Stomach (tissue), 8 donors: ENCODE measurements at regions not wholly inside any gene's neighbourhood (a gene's known extent, or its start where the extent isn't known, plus 50 kb on each side); places are given as distances from the start of the nearest gene placed in this dataset.

ENCODE experiments used
- DNase-seq, 2 donors: peaks; one replicate each; pipeline versions ENCODE4 v3.0.0 to v3.0.0-alpha.2; 2013 to 2019
- H3K27ac ChIP-seq, 5 donors: fragments of 200-600 bp in 4 of 5; sonication (generic) in 4 of 5; one replicate each; pipeline ENCODE4 v1.5.1; 2013 to 2019; ENCODE audit warnings: mild to moderate bottlenecking in 1 of 5, moderate library complexity in 1 of 5
- H3K27me3 ChIP-seq, 3 donors: fragments of 200-600 bp; sonication (generic); one replicate each; pipeline ENCODE4 v1.5.1; 2017 to 2019; ENCODE audit warnings: mixed run types in 1 of 3
- H3K36me3 ChIP-seq, 4 donors: fragments of 200-600 bp; sonication (generic); 1 replicate in 3 of 4; 2 replicates in 1 of 4; pipeline ENCODE4 v1.5.1; 2016 to 2019
- H3K4me1 ChIP-seq, 4 donors: fragments of 200-600 bp; sonication (generic); one replicate each; pipeline ENCODE4 v1.5.1; 2016 to 2019
- H3K4me3 ChIP-seq, 4 donors: fragments of 200-600 bp; sonication (generic) in 3 of 4; one replicate each; pipeline ENCODE4 v1.5.1; 2016 to 2019; ENCODE audit warnings: mild to moderate bottlenecking in 1 of 4
- H3K9me3 ChIP-seq, 4 donors: fragments of 200-600 bp; sonication (generic); one replicate each; pipeline ENCODE4 v1.5.1; 2016 to 2019
- CTCF ChIP-seq, 7 experiments: fragments of 450-650 bp in 4 of 7; fragments of 200-600 bp in 3 of 7; sonication (generic) in 3 of 7; IDR thresholded peaks; one replicate each; pipeline ENCODE4 v1.5.1; 2016 to 2019; ENCODE audit warnings: antibody characterized with exemption in 7 of 7, control low read depth in 2 of 7, mild to moderate bottlenecking in 1 of 7
- EP300 ChIP-seq: sonication (generic); formaldehyde crosslinking; IDR thresholded peaks from one replicate; pipeline ENCODE4 v1.6.1; 2017; ENCODE audit warnings: antibody characterized with exemption
- POLR2A ChIP-seq, 4 donors: fragments of 450-650 bp; IDR thresholded peaks; one replicate each; pipeline ENCODE4 v1.6.1; 2016; ENCODE audit warnings: antibody characterized with exemption in 4 of 4, control low read depth in 2 of 4, mild to moderate bottlenecking in 1 of 4, moderate library complexity in 1 of 4
- POLR2AphosphoS5 ChIP-seq, 3 donors: sonication (generic); formaldehyde crosslinking; IDR thresholded peaks; one replicate each; pipeline ENCODE4 v1.6.1; 2016; ENCODE audit warnings: antibody characterized with exemption in 3 of 3
- WGBS, 5 donors: extraction: QIAGEN DNeasy Blood & Tissue Kit in 3 of 5; methylation state at CpG; one replicate each; pipeline versions ENCODE4 v1.1.5 to v1.1.7; 2013 to 2018; 5-methylcytosine and 5-hydroxymethylcytosine counted together
- intact Hi-C: fragments of 100-400 bp; cut with DNase I; formaldehyde crosslinking; loops from one replicate; pipeline ENCODE4 v1.15.1; 2023; ENCODE audit warnings: low total_unique reads
- donor health status: healthy with polysubstance abuse.
- donor health status: Bipolar disorder and iron deficiency.
- donor health status: healthy.

DNA sequence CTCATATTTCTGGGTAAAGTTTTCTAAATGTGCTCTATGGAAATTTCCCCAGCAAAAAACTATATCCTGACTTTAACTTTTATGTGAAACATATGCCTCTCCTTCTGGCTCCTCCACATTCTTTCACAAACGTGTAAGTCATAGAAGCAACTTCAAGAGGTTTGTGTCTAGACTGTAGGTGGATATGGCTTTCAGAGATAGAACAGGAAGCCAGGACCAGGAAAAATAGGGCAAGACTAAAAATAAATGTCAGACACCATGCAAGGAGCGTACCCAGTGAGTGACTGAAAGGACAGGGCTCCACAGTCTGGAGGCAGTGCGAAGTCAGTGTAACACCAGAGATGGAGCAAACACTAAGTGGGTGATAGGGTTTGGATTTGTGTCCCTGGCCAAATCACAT, 240.7 kb downstream of the COX7C start:
- Histone ChIP-seq H3K4me3 (no peak overlapping the region), H3K27ac (no peak overlapping the region), H3K4me1 (no peaks in the 10 kb centered on the region), H3K9me3 (no peaks in the 10 kb centered on the region), H3K36me3 (no peaks in the 10 kb centered on the region), H3K27me3 (no peaks in the 10 kb centered on the region)
- intact Hi-C loops, result no loop called here
- DNase-seq, result no peak
- TF ChIP-seq POLR2AphosphoS5 (IDR thresholded peaks at IDR 0.05) (no peak), POLR2A (IDR thresholded peaks at IDR 0.05) (no peak), EP300 (no peak)
- WGBS, 5 donors, result 72 to 78% (median 76%) methylated on average over 3 of the region's 3 CpGs

GRCh38 chr5:86861512-86861911, 243.8 kb downstream of the COX7C start:
- intact Hi-C loops, result no loop called here
- H3K27me3 ChIP-seq, result no peaks in the 10 kb centered on the region
- TF ChIP-seq POLR2A (IDR thresholded peaks at IDR 0.05) (no peak), POLR2AphosphoS5 (IDR thresholded peaks at IDR 0.05) (no peak), EP300 (no peak), CTCF (IDR thresholded peaks at IDR 0.05) (no peak)
- 37 to 55% (median 46%) methylated on average over 2 of the region's 2 CpGs for WGBS, 5 donors
- H3K27ac ChIP-seq, result no peak overlapping the region
- no peaks in the 10 kb centered on the region for H3K4me1 ChIP-seq
- no peaks in the 10 kb centered on the region for H3K36me3 ChIP-seq
- DNase-seq, result peak in 1 of 2 donors; percentile 5
- H3K9me3 ChIP-seq, result no peaks in the 10 kb centered on the region
- no peak overlapping the region for H3K4me3 ChIP-seq

DNA sequence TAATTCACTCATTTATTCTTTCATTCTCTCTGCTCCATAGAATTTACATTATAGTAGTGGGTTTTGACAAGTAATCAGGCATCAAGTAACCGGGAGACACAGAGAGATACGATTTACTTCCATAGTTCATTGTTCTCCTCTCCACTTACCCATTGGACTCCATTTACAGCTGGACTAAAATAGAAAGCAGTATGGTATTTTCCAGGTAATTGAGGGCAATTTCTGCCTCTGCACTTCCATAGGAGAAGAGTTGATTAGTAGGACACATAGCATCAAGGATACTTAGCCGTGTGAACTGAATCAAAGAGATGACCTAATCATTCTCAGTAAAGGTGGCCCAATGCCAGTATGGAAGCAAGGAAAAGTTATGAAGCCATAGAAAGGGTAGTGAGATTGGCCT, 244.4 kb downstream of the COX7C start:
- no peak overlapping the region for H3K27ac ChIP-seq
- no peak for TF ChIP-seq POLR2A (IDR thresholded peaks at IDR 0.05)
- no peak for TF ChIP-seq EP300
- no peak for TF ChIP-seq CTCF (IDR thresholded peaks at IDR 0.05)
- no peak for TF ChIP-seq POLR2AphosphoS5 (IDR thresholded peaks at IDR 0.05)
- H3K4me1 ChIP-seq, result no peaks in the 10 kb centered on the region
- no peak overlapping the region for H3K4me3 ChIP-seq
- intact Hi-C loops, result no loop called here
- no peaks in the 10 kb centered on the region for H3K9me3 ChIP-seq
- no peaks in the 10 kb centered on the region for H3K27me3 ChIP-seq
- no peaks in the 10 kb centered on the region for H3K36me3 ChIP-seq
- no peak for DNase-seq
- WGBS, 5 donors, result 82 to 92% (median 88%) methylated on average over 3 of the region's 3 CpGs

DNA sequence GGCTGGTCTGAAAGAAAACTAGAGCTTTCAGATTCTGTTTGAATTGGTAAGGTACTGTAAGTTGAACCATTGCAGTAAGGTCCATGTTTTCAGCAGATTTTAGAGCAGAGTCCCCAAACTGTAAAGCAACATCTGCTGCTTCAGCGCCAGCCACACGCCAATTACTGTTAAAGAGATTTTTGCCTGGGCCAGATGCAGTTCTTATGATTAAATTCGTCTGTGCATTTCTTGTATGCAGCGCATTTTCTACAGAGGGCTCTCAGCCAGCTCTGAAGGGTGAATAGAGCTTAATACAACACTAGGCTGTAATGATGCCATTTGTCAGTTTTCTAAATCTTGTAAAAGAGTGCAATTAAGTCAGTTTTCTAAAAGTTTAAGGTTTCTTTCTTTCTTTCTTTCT, 246.3 kb downstream of the COX7C start:
- no peak overlapping the region for H3K27ac ChIP-seq
- H3K4me1 ChIP-seq, result no peaks in the 10 kb centered on the region
- intact Hi-C loops, result no loop called here
- H3K27me3 ChIP-seq, result no peaks in the 10 kb centered on the region
- 68 to 81% (median 71%) methylated on average over 4 of the region's 4 CpGs for WGBS, 5 donors
- no peaks in the 10 kb centered on the region for H3K36me3 ChIP-seq
- TF ChIP-seq EP300 (no peak), CTCF (IDR thresholded peaks at IDR 0.05) (no peak), POLR2AphosphoS5 (IDR thresholded peaks at IDR 0.05) (no peak), POLR2A (IDR thresholded peaks at IDR 0.05) (no peak)
- H3K4me3 ChIP-seq, result no peak overlapping the region
- peak in 1 of 2 donors; percentile 62 for DNase-seq
- no peaks in the 10 kb centered on the region for H3K9me3 ChIP-seq

GRCh38 chr5:86865256-86865785, 247.6 kb downstream of the COX7C start:
- TF ChIP-seq POLR2AphosphoS5 (IDR thresholded peaks at IDR 0.05) (no peak), POLR2A (IDR thresholded peaks at IDR 0.05) (no peak), CTCF (IDR thresholded peaks at IDR 0.05) (no peak), EP300 (no peak)
- H3K4me3 ChIP-seq, result no peak overlapping the region
- no peaks in the 10 kb centered on the region for H3K9me3 ChIP-seq
- no peaks in the 10 kb centered on the region for H3K4me1 ChIP-seq
- intact Hi-C loops, result no loop called here
- no peaks in the 10 kb centered on the region for H3K36me3 ChIP-seq
- WGBS, 5 donors, result 40 to 58% (median 51%) methylated on average over 2 of the region's 2 CpGs
- H3K27ac ChIP-seq, result no peak overlapping the region
- no peak for DNase-seq
- H3K27me3 ChIP-seq, result no peaks in the 10 kb centered on the region
